IPS-20b (cell line): ENCODE measurements at regions not wholly inside any gene's neighbourhood (a gene's known extent, or its start where the extent isn't known, plus 50 kb on each side); places are given as distances from the start of the nearest gene placed in this dataset.

Experiments used
- H3K27ac ChIP-seq: one replicate; pipeline ENCODE4 v1.5.1; 2013; ENCODE audit warnings: low read length
- H3K27me3 ChIP-seq: 2 replicates; pipeline ENCODE4 v1.6.1; 2013; ENCODE audit warnings: mild to moderate bottlenecking, low read length, inconsistent platforms; ENCODE audit not compliant: insufficient read depth
- H3K36me3 ChIP-seq: 2 replicates; pipeline ENCODE4 v1.6.1; 2013; ENCODE audit warnings: low read depth, mild to moderate bottlenecking, inconsistent platforms, low read length, moderate library complexity; ENCODE audit not compliant: insufficient read depth
- H3K4me1 ChIP-seq: 2 replicates; pipeline ENCODE4 v1.6.1; 2013; ENCODE audit warnings: mild to moderate bottlenecking, control low read depth, inconsistent platforms, low read length, moderate library complexity; ENCODE audit not compliant: insufficient read depth
- H3K4me3 ChIP-seq: 2 replicates; pipeline ENCODE4 v1.5.1; 2013; ENCODE audit warnings: mild to moderate bottlenecking, low read length, inconsistent platforms
- H3K9ac ChIP-seq: 2 replicates; pipeline ENCODE4 v1.6.1; 2013; ENCODE audit warnings: low read depth, mild to moderate bottlenecking, inconsistent platforms, low read length, moderate library complexity
- H3K9me3 ChIP-seq: 2 replicates; pipeline ENCODE4 v1.6.1; 2013; ENCODE audit warnings: mild to moderate bottlenecking, low read depth, low read length, inconsistent platforms; ENCODE audit not compliant: insufficient read depth

DNA sequence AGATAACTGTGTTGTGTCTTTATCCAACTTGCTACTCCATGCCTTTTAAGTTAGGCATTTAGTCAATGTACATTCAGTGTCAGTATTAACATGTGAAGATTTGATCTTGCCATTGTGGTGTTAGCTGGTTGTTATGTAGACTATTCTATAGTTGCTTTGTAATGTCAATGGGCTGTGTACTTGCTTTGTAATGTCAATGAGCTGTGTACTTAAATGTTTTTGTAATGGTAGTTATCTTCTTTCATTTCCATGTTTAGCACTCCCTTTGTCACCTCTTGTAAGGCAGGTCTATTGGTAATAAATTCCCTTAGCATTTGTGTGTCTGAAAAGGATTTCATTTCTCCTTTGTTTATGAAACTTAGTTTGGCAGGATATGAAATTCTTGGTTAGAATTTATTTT lies 53.4 kb downstream of the MC4R start:
- no peak overlapping the region for H3K27ac ChIP-seq
- H3K4me3 ChIP-seq: no peak overlapping the region; the same call in 1 of the 2 replicates
- no peaks in the 10 kb centered on the region for H3K36me3 ChIP-seq
- no peaks in the 10 kb centered on the region; the same call in 1 of the 2 replicates for H3K4me1 ChIP-seq
- no peaks in the 10 kb centered on the region for H3K27me3 ChIP-seq
- no peaks in the 10 kb centered on the region for H3K9me3 ChIP-seq
- no peak overlapping the region for H3K9ac ChIP-seq

DNA sequence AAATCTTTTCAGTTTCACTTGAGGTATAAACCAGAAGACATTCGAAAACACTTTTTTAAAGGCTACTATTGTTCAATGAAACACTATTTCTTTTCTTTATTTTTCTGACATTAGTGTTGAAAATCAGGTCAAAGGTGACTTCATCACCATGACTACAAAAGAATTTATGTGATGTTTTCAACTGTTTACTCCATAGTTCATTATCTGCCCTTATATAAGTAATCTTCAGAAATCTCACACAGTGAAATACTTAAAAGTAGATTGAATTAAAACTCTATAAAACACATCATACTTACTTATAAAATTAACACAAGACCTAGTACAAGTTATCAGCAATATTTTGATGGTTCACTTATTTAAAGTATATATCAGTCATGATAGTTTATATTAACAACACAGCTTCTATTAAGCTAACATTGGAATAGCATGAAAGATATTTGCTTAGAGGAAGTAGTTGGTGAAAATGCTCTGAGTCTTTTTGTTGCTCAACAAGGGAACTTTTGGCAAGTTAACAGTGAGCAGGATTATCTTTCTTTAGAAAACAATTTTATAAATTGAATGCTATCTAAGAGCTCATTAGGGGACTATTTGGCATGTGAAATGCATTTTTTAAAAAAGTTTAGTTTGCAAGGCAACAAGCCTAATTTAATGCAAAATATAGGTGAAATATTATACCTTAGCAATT lies 60.8 kb downstream of the MC4R start:
- Histone ChIP-seq H3K4me3 (no peak overlapping the region), H3K36me3 (no peaks in the 10 kb centered on the region), H3K9ac (no peak overlapping the region), H3K27me3 (no peaks in the 10 kb centered on the region), H3K27ac (no peak overlapping the region), H3K4me1 (no peaks in the 10 kb centered on the region), H3K9me3 (peaks cover 5% of the 10 kb centered on the region; the same call in 1 of the 2 replicates)

DNA sequence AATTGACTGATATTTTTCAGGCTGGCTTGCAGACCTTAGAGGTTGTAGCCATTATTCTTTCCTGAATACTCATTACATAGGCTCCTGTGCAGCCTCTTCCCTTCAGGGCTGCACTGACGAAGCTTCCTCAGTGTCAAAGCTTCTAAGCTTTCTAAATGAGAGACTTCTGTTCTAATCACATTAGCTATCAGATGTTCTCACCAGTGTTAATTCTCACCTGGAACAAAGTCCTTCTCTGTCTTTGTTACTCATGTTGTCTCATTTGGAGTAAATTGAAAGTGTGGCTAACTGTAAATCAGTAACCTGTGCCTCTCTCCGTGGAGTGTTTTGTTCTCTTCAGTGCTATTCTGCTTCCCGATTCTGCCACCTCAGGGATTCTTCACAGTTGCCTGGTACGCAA lies 76.9 kb downstream of the MC4R start:
- no peaks in the 10 kb centered on the region for H3K4me1 ChIP-seq
- H3K36me3 ChIP-seq: no peaks in the 10 kb centered on the region
- H3K27me3 ChIP-seq: no peaks in the 10 kb centered on the region
- no peak overlapping the region for H3K9ac ChIP-seq
- H3K4me3 ChIP-seq: no peak overlapping the region
- no peaks in the 10 kb centered on the region for H3K9me3 ChIP-seq
- H3K27ac ChIP-seq: no peak overlapping the region

DNA sequence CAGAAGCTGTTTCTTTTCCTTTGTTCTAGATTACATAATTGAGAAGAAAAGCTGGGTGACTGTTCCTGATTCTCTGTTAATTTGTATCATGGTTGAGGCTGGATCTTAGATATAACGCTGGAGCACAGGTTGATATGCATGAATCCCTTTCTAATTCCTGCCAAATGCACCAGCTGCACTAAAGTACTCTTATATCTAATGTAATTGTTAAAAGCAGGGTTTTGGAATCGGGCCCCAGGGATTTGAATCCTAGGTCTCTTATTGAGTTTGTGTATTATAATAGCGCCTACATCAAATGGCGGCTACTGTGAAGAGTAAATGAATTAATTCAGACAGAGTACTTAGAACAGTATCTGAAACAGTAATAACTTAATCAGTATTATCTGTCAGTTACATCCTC lies 80.4 kb downstream of the MC4R start:
- Histone ChIP-seq H3K36me3 (no peaks in the 10 kb centered on the region), H3K9me3 (no peaks in the 10 kb centered on the region), H3K27ac (no peak overlapping the region), H3K4me1 (no peaks in the 10 kb centered on the region), H3K9ac (no peak overlapping the region), H3K27me3 (no peaks in the 10 kb centered on the region), H3K4me3 (no peak overlapping the region)

DNA sequence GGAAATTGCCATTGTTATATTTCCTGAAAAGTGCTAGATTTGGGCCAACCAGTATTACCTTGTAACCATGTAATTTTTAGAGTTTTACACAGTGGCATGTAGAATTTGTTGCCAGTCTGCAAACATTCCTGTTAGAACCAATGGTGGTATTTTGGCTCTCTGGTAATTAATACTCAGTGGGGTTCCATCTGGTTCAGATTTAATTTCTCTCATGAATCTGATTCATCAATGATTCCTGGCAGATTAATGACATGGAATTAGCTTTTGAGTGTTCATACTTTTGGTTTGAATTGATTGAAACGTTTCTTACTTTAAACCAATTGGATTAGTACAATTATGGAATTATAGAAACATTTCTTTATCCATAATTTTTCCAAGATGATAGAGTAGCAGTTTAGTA lies 93.2 kb downstream of the MC4R start:
- no peaks in the 10 kb centered on the region for H3K36me3 ChIP-seq
- H3K27ac ChIP-seq: no peak overlapping the region

DNA sequence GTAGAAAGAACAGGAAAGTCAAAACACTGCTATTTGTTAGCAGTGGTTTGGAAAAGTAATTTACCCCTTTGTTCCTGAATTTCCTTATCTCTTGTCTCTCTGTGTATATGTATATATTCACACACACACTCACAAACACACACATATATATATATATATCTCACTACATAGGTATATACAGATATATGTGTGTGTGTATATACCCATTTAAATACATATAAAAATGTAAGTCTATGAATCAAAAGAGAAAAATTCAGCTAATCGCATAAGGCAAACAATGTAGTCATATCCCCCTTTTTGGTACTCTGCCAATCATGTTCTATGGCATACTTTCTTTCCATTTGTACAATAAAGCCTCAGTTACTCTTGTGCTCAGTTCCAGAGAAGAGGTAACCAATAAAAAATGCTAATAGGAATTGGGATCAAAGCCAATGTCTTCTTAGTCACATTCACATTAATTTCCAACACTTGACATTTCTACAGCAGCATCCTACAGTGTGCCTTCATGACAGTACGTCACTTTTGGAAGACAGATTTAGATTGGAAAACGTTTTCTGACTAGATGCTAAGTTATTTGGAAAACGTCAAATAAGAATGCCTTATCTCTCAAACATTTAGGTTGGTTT lies 94.6 kb downstream of the MC4R start:
- no peaks in the 10 kb centered on the region for H3K9me3 ChIP-seq
- H3K36me3 ChIP-seq: no peaks in the 10 kb centered on the region
- no peak overlapping the region for H3K27ac ChIP-seq
- H3K27me3 ChIP-seq: no peaks in the 10 kb centered on the region
- H3K9ac ChIP-seq: no peak overlapping the region
- no peak overlapping the region for H3K4me3 ChIP-seq
- H3K4me1 ChIP-seq: no peaks in the 10 kb centered on the region

More for the DNA sequence above, 93.2 kb downstream of the MC4R start:
- Histone ChIP-seq H3K4me3 (no peak overlapping the region), H3K9me3 (no peaks in the 10 kb centered on the region), H3K9ac (no peak overlapping the region), H3K27me3 (no peaks in the 10 kb centered on the region), H3K4me1 (no peaks in the 10 kb centered on the region)

DNA sequence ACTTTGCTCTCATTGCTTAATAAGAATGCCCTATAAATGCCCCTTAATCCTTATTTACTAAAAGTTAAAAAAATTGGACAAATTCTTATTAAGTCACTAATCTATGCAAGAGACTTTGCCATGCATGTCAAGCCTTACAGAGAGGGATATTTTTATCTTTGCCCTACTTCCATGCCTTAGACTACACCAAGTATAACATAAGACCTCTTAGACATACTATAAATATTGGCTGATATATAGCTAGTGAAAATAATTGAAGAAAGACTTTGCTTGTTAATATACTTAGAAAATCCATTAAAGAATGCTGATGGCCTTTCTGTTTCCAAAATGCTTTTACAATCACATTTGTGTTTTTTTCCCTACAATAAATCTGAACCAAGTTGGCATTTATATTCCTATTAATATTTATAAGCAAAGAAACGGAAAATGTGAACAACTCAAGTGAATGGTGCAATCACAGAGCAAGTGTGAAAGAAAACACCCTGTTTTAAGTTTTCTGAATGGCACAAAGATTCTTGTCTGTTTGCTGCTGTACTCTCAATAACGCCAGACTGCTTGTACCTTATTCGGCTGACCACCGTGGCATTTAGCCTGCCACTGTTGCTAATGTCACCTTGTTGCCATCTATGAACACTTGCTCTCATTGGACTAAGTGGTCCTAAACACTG lies 105.0 kb downstream of the MC4R start:
- H3K27me3 ChIP-seq: no peaks in the 10 kb centered on the region
- no peak overlapping the region for H3K9ac ChIP-seq
- no peak overlapping the region for H3K27ac ChIP-seq
- no peaks in the 10 kb centered on the region for H3K36me3 ChIP-seq
- H3K4me1 ChIP-seq: no peaks in the 10 kb centered on the region
- no peaks in the 10 kb centered on the region for H3K9me3 ChIP-seq
- H3K4me3 ChIP-seq: no peak overlapping the region

DNA sequence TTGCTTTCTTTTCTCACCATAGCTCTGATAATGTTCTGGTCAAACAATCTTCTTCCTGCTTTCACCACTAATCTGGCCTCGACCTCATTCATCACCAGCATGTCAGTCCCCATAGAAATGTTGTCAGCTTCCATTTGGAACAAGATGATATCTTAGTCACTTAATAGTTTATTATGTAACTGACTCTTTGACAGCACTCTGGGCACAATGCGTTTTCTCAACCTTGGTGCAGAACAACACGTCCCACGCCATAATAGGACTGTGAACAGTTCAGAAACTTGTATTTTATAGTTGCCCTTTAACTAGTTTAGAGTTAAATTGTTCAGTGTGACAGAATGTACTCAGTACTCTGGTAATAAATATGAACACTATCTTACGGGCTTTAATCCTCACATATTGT lies 106.0 kb downstream of the MC4R start:
- Histone ChIP-seq H3K9ac (no peak overlapping the region), H3K27ac (no peak overlapping the region), H3K4me1 (no peaks in the 10 kb centered on the region), H3K27me3 (no peaks in the 10 kb centered on the region), H3K36me3 (no peaks in the 10 kb centered on the region), H3K4me3 (no peak overlapping the region), H3K9me3 (no peaks in the 10 kb centered on the region)

DNA sequence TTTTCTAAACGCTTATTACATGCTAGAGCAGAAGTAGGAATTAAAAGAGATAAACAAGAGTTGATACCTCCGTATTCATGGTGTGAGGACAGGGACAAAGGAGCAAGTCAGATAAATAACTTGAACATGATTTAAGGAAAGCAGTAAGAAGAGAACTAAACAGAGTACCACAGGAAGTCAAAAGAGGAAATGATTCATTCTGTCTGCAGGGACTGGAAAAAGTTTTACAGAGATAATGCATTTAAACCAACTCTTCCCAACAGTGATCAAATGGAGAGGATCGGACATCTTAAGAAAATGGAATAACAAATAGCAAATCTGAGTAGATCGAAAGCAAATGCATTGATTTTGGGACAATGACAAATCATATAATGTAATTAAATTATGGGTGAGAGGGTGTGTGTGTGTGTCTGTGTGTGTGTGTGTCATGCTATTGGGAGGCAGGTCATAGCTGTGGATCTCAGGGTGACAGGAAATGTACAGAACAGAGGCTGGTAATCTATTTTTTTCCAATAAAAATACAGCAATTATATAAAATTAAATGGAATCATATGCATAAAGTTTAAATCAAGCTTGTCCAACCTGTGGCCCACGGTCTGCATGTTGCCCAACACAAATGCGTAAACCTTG lies 113.4 kb downstream of the MC4R start:
- H3K27me3 ChIP-seq: no peaks in the 10 kb centered on the region
- H3K9me3 ChIP-seq: no peaks in the 10 kb centered on the region
- H3K4me1 ChIP-seq: no peaks in the 10 kb centered on the region
- no peak overlapping the region for H3K4me3 ChIP-seq
- H3K36me3 ChIP-seq: no peaks in the 10 kb centered on the region
- no peak overlapping the region for H3K27ac ChIP-seq
- H3K9ac ChIP-seq: no peak overlapping the region

DNA sequence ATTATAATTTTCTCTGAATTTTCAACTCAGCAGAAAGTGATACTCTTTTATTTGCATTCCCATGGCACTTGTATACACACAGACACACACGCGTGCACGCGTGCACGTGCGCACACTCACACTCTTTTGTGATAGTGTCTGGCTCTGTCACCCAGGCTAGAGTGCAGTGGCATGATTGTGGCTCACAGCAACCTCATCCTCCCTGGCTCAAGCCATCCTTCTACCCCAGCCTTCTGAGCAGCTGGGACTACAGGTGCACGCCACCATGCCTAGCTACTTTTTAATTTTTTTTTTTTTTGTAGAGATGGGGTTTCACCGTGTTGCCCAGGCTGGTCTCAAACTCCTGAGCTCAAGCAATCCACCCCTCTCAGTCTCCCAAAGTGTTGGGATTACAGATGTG lies 123.2 kb downstream of the MC4R start:
- H3K9ac ChIP-seq: no peak overlapping the region
- H3K9me3 ChIP-seq: no peaks in the 10 kb centered on the region
- H3K36me3 ChIP-seq: no peaks in the 10 kb centered on the region
- H3K27me3 ChIP-seq: no peaks in the 10 kb centered on the region
- no peaks in the 10 kb centered on the region for H3K4me1 ChIP-seq
- no peak overlapping the region for H3K4me3 ChIP-seq
- no peak overlapping the region for H3K27ac ChIP-seq

DNA sequence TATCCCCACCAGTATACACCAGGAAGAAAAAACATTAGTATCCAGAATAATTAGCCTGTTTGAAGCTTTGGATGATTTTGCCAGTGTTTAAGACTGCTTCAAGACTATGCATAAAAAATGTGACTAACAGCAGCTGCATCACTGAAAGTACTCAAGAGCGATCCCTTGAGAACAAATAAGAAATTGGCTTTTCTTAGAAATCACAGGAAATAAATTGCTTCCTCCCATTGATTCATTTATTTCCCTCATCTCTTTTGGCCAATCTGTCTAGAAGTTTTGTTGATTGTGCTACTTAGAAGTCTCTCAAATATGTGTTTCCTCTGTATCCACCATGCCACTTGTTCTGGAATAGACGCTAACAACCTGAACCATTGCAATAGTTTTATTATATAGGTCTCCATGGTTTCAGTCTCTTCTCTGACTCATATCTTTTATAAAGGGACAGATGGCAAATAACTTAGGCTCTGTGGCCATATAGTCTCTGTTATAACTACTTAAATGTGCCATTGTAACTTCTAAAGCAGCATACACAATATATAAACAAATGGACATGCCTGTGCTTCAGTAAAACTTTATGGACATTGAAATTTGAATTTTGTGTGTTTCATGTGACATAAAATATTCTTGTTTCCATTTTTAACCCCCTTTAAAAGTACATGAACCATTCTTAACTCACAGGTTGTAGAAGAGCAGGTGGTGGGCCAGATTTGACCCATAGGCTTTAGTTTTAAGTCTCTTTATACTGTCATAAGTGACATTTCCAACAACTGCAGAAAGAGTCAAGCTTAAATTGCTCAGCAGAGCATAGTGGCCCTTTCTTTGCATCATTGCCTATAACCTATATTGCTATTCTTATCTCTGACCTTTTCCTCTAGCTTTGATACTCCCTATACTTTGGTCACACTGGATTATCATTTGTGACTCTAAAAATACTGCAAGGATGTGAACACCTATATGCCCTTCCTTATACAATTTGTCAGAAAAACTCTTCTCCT lies 123.9 kb downstream of the MC4R start:
- H3K9me3 ChIP-seq: no peaks in the 10 kb centered on the region
- H3K36me3 ChIP-seq: no peaks in the 10 kb centered on the region
- H3K4me1 ChIP-seq: no peaks in the 10 kb centered on the region
- H3K9ac ChIP-seq: no peak overlapping the region
- no peaks in the 10 kb centered on the region for H3K27me3 ChIP-seq
- no peak overlapping the region for H3K27ac ChIP-seq
- no peak overlapping the region for H3K4me3 ChIP-seq
